NOMO-1 (cell line): ENCODE measurements at regions not wholly inside any gene's neighbourhood (a gene's known extent, or its start where the extent isn't known, plus 50 kb on each side); places are given as distances from the start of the nearest gene placed in this dataset.

Experiments used
- DNase-seq, 2 experiments: peaks; one replicate each; lab custom pipeline; 2025; ENCODE audit not compliant: unreplicated experiment in 2 of 2; lab: John Stamatoyannopoulos, UW

- no peak for DNase-seq
Observed at GRCh38 chr4:4808086-4808485, 51.4 kb upstream of the MSX1 start.

GRCh38 chr4:4805887-4806286, 53.6 kb upstream of the MSX1 start:
- no peak for DNase-seq

- no peak for DNase-seq
Observed at GRCh38 chr4:4803912-4804296, 55.6 kb upstream of the MSX1 start.

- no peak for DNase-seq
Observed at GRCh38 chr4:4803216-4803911, 56.1 kb upstream of the MSX1 start.

GRCh38 chr4:4800646-4801408, 58.6 kb upstream of the MSX1 start:
- no peak for DNase-seq

GRCh38 chr4:4794421-4794820, 65.0 kb upstream of the MSX1 start:
- no peak for DNase-seq

GRCh38 chr4:4792466-4792865, 67.0 kb upstream of the MSX1 start:
- DNase-seq = no peak

GRCh38 chr4:4791299-4792111, 68.0 kb upstream of the MSX1 start:
- no peak for DNase-seq

GRCh38 chr4:4789462-4789861, 70.0 kb upstream of the MSX1 start:
- DNase-seq = peak; percentile 0 to 20

- DNase-seq = no peak
Observed at GRCh38 chr4:4788573-4788972, 70.9 kb upstream of the MSX1 start.

- peak; percentile 32 to 73 for DNase-seq
Observed at GRCh38 chr4:4787421-4787820, 72.0 kb upstream of the MSX1 start.

- DNase-seq = no peak
Observed at GRCh38 chr4:4784379-4784778, 75.1 kb upstream of the MSX1 start.

- no peak for DNase-seq
Observed at GRCh38 chr4:4783847-4784246, 75.6 kb upstream of the MSX1 start.

- no peak for DNase-seq
Observed at GRCh38 chr4:4782969-4783368, 76.5 kb upstream of the MSX1 start.

- DNase-seq = no peak
Observed at GRCh38 chr4:4781936-4782707, 77.3 kb upstream of the MSX1 start.

- DNase-seq = no peak
Observed at GRCh38 chr4:4780729-4781244, 78.7 kb upstream of the MSX1 start.

- no peak for DNase-seq
Observed at GRCh38 chr4:4779486-4779885, 80.0 kb upstream of the MSX1 start.

- no peak for DNase-seq
Observed at GRCh38 chr4:4779054-4779453, 80.4 kb upstream of the MSX1 start.

GRCh38 chr4:4778554-4778953, 80.9 kb upstream of the MSX1 start:
- DNase-seq = no peak

GRCh38 chr4:4776934-4777333, 82.5 kb upstream of the MSX1 start:
- no peak for DNase-seq

- no peak for DNase-seq
Observed at GRCh38 chr4:4776335-4776734, 83.1 kb upstream of the MSX1 start.
